Smooth muscle cell (in vitro differentiated cells): ENCODE measurements at regions not wholly inside any gene's neighbourhood (a gene's known extent, or its start where the extent isn't known, plus 50 kb on each side); places are given as distances from the start of the nearest gene placed in this dataset.

Experiments used
- DNase-seq: peaks from one replicate; lab custom pipeline; 2025; ENCODE audit not compliant: unreplicated experiment; lab: John Stamatoyannopoulos, UW
- H2AFZ ChIP-seq: fragments of 200-600 bp; sonication (generic); 2 replicates; pipeline ENCODE4 v1.6.0; 2016; ENCODE audit warnings: antibody characterized with exemption, low read depth, mild to moderate bottlenecking
- H3F3A ChIP-seq: fragments of 200-600 bp; sonication (generic); 2 replicates; pipeline ENCODE4 v1.6.0; 2017; ENCODE audit warnings: antibody characterized with exemption, low read depth
- H3K27ac ChIP-seq: fragments of 200-600 bp; sonication (generic); 2 replicates; pipeline ENCODE4 v1.5.1; 2016; ENCODE audit warnings: low read depth, mild to moderate bottlenecking
- H3K27me3 ChIP-seq: fragments of 200-600 bp; sonication (generic); 2 replicates; pipeline ENCODE4 v1.6.1; 2016; ENCODE audit warnings: low read depth, mild to moderate bottlenecking
- H3K36me3 ChIP-seq: fragments of 200-600 bp; sonication (generic); 2 replicates; pipeline ENCODE4 v1.5.1; 2016; ENCODE audit warnings: low read depth
- H3K4me1 ChIP-seq: fragments of 200-600 bp; sonication (generic); 2 replicates; pipeline ENCODE4 v1.5.1; 2016; ENCODE audit warnings: low read depth
- H3K4me2 ChIP-seq: fragments of 200-600 bp; sonication (generic); 2 replicates; pipeline ENCODE4 v1.6.0; 2016; ENCODE audit warnings: mild to moderate bottlenecking
- H3K4me3 ChIP-seq: fragments of 200-600 bp; sonication (generic); 2 replicates; pipeline ENCODE4 v1.5.1; 2016; ENCODE audit warnings: mild to moderate bottlenecking
- H3K79me2 ChIP-seq: fragments of 200-600 bp; sonication (generic); 2 replicates; pipeline ENCODE4 v1.6.0; 2016; ENCODE audit warnings: low read depth, mild to moderate bottlenecking
- H3K9ac ChIP-seq: fragments of 200-600 bp; sonication (generic); 2 replicates; pipeline ENCODE4 v1.6.0; 2016; ENCODE audit warnings: low read depth
- H3K9me3 ChIP-seq: fragments of 200-600 bp; sonication (generic); replicated peaks from 2 replicates; pipeline ENCODE4 v1.5.1; 2016; ENCODE audit warnings: low read depth
- H4K20me1 ChIP-seq: fragments of 200-600 bp; sonication (generic); 2 replicates; pipeline ENCODE4 v1.6.0; 2016; ENCODE audit warnings: low read depth
- CTCF ChIP-seq: fragments of 200-600 bp; sonication (generic); IDR thresholded peaks from 2 replicates; pipeline ENCODE4 v1.5.1; 2017; ENCODE audit warnings: borderline replicate concordance, mild to moderate bottlenecking, antibody characterized with exemption; ENCODE audit not compliant: insufficient read depth, poor library complexity, severe bottlenecking
- WGBS: methylation state at CpG from one replicate; pipeline ENCODE4 v1.1.7; 2016; ENCODE audit warnings: low lambda C conversion rate; 5-methylcytosine and 5-hydroxymethylcytosine counted together

GRCh38 chr5:155529362-155529761 is 515.8 kb downstream of the KIF4B start:
- H3K4me3 ChIP-seq = no peak overlapping the region
- no peaks in the 10 kb centered on the region for H3K9me3 ChIP-seq
- H3K4me2 ChIP-seq = no peak overlapping the region
- peaks cover 7% of the 10 kb centered on the region for H3K4me1 ChIP-seq
- H3F3A ChIP-seq = no peaks in the 10 kb centered on the region
- no peaks in the 10 kb centered on the region for H3K79me2 ChIP-seq
- no peaks in the 10 kb centered on the region for H3K36me3 ChIP-seq
- no peak for TF ChIP-seq CTCF
- H4K20me1 ChIP-seq = no peaks in the 10 kb centered on the region
- H3K27me3 ChIP-seq = no peaks in the 10 kb centered on the region
- WGBS = 55% methylated on average over 2 of the region's 2 CpGs
- H3K27ac ChIP-seq = no peak overlapping the region
- H3K9ac ChIP-seq = no peak overlapping the region
- H2AFZ ChIP-seq = no peak overlapping the region
- no peak for DNase-seq

- Histone ChIP-seq H3K79me2 (no peaks in the 10 kb centered on the region), H3F3A (no peaks in the 10 kb centered on the region), H3K4me2 (no peak overlapping the region), H3K27ac (peak overlapping the region; percentile 18), H4K20me1 (no peaks in the 10 kb centered on the region), H3K9ac (no peak overlapping the region), H3K9me3 (no peaks in the 10 kb centered on the region), H3K4me3 (no peak overlapping the region), H3K27me3 (no peaks in the 10 kb centered on the region), H2AFZ (no peak overlapping the region), H3K4me1 (peaks cover 7% of the 10 kb centered on the region), H3K36me3 (no peaks in the 10 kb centered on the region)
- DNase-seq = no peak
- no peak for TF ChIP-seq CTCF
Observed at GRCh38 chr5:155530046-155530445, 516.5 kb downstream of the KIF4B start.

- no peak for DNase-seq
- H3K4me1 ChIP-seq = peaks cover 7% of the 10 kb centered on the region
- no peaks in the 10 kb centered on the region for H3F3A ChIP-seq
- no peak for TF ChIP-seq CTCF
- no peaks in the 10 kb centered on the region for H4K20me1 ChIP-seq
- no peak overlapping the region for H3K9ac ChIP-seq
- H3K4me3 ChIP-seq = no peak overlapping the region
- no peaks in the 10 kb centered on the region for H3K79me2 ChIP-seq
- peak overlapping the region; percentile 36 for H3K4me2 ChIP-seq
- H3K27ac ChIP-seq = peak overlapping the region; percentile 36
- H3K36me3 ChIP-seq = no peaks in the 10 kb centered on the region
- H3K9me3 ChIP-seq = no peaks in the 10 kb centered on the region
- no peak overlapping the region for H2AFZ ChIP-seq
- WGBS = 53% methylated on average over 4 of the region's 4 CpGs
- H3K27me3 ChIP-seq = no peaks in the 10 kb centered on the region
Observed at GRCh38 chr5:155532621-155533311, 519.2 kb downstream of the KIF4B start.

- Histone ChIP-seq H3K36me3 (no peaks in the 10 kb centered on the region), H2AFZ (no peak overlapping the region), H3K4me3 (no peak overlapping the region), H3K9me3 (no peaks in the 10 kb centered on the region), H3K9ac (no peak overlapping the region), H3K4me1 (no peaks in the 10 kb centered on the region), H4K20me1 (no peaks in the 10 kb centered on the region), H3K27me3 (no peaks in the 10 kb centered on the region), H3F3A (no peaks in the 10 kb centered on the region), H3K4me2 (no peak overlapping the region), H3K27ac (no peak overlapping the region), H3K79me2 (no peaks in the 10 kb centered on the region)
- 37% methylated on average over 2 of the region's 2 CpGs for WGBS
- TF ChIP-seq CTCF = no peak
- no peak for DNase-seq
Observed at GRCh38 chr5:155540000-155540595, 526.5 kb downstream of the KIF4B start.
